ENCODE measurements at regions not wholly inside any gene's neighbourhood (a gene's known extent, or its start where the extent isn't known, plus 50 kb on each side); places are given as distances from the start of the nearest gene placed in this dataset.

- no peak for TF ChIP-seq CTCF (IDR thresholded peaks at IDR 0.05)
- TF ChIP-seq POLR2A (IDR thresholded peaks at IDR 0.05), result no peak
- no peak for TF ChIP-seq POLR2AphosphoS5 (IDR thresholded peaks at IDR 0.05)
- H3K4me1 ChIP-seq (replicated peaks), result no peaks in the 10 kb centered on the region
- H3K9me3 ChIP-seq, result no peaks in the 10 kb centered on the region
- DNase-seq (ENCODE audit: low spot score), result no peak
- H3K36me3 ChIP-seq, result no peaks in the 10 kb centered on the region
- intact Hi-C loops (cut with DNase I), result no loop called here
- H3K27ac ChIP-seq, result no peak overlapping the region
- H3K4me3 ChIP-seq, result no peak overlapping the region
- 84% methylated on average over 4 of the region's 4 CpGs for WGBS
- no peaks in the 10 kb centered on the region for H3K27me3 ChIP-seq (replicated peaks; ENCODE audit: insufficient read depth)
Measured at GRCh38 chr3:852033-852432, 240.8 kb upstream of the CNTN6 start.

- Histone ChIP-seq H3K36me3 (no peaks in the 10 kb centered on the region), H3K27ac (no peak overlapping the region), H3K4me1 (replicated peaks) (no peaks in the 10 kb centered on the region), H3K4me3 (no peak overlapping the region), H3K9me3 (no peaks in the 10 kb centered on the region), H3K27me3 (replicated peaks; ENCODE audit: insufficient read depth) (no peaks in the 10 kb centered on the region)
- no peak for TF ChIP-seq POLR2AphosphoS5 (IDR thresholded peaks at IDR 0.05)
- no peak for TF ChIP-seq CTCF (IDR thresholded peaks at IDR 0.05)
- TF ChIP-seq POLR2A (IDR thresholded peaks at IDR 0.05), result no peak
- DNase-seq (ENCODE audit: low spot score), result no peak
- 83% methylated on average over 5 of the region's 5 CpGs for WGBS
- intact Hi-C loops (cut with DNase I), result no loop called here
Measured at GRCh38 chr3:853489-853888, 239.3 kb upstream of the CNTN6 start.

GRCh38 chr3:859135-859534, 233.7 kb upstream of the CNTN6 start:
- H3K4me3 ChIP-seq, result no peak overlapping the region
- no peak for DNase-seq (ENCODE audit: low spot score)
- H3K9me3 ChIP-seq, result no peaks in the 10 kb centered on the region
- H3K27ac ChIP-seq, result no peak overlapping the region
- H3K36me3 ChIP-seq, result no peaks in the 10 kb centered on the region
- no peaks in the 10 kb centered on the region for H3K27me3 ChIP-seq (replicated peaks; ENCODE audit: insufficient read depth)
- no peaks in the 10 kb centered on the region for H3K4me1 ChIP-seq (replicated peaks)
- TF ChIP-seq CTCF (IDR thresholded peaks at IDR 0.05) (no peak), POLR2A (IDR thresholded peaks at IDR 0.05) (no peak), POLR2AphosphoS5 (IDR thresholded peaks at IDR 0.05) (no peak)
- WGBS, result 88% methylated on average over 9 of the region's 9 CpGs
- intact Hi-C loops (cut with DNase I), result no loop called here

GRCh38 chr3:861721-862120, 231.1 kb upstream of the CNTN6 start:
- TF ChIP-seq POLR2AphosphoS5 (IDR thresholded peaks at IDR 0.05), result no peak
- no peak for TF ChIP-seq CTCF (IDR thresholded peaks at IDR 0.05)
- TF ChIP-seq POLR2A (IDR thresholded peaks at IDR 0.05), result no peak
- no peaks in the 10 kb centered on the region for H3K9me3 ChIP-seq
- no peaks in the 10 kb centered on the region for H3K36me3 ChIP-seq
- no peak for DNase-seq (ENCODE audit: low spot score)
- intact Hi-C loops (cut with DNase I), result no loop called here
- H3K27ac ChIP-seq, result no peak overlapping the region
- no peaks in the 10 kb centered on the region for H3K27me3 ChIP-seq (replicated peaks; ENCODE audit: insufficient read depth)
- no peaks in the 10 kb centered on the region for H3K4me1 ChIP-seq (replicated peaks)
- WGBS, result 82% methylated on average over 2 of the region's 2 CpGs
- no peak overlapping the region for H3K4me3 ChIP-seq

- TF ChIP-seq CTCF (IDR thresholded peaks at IDR 0.05), result no peak
- no peak for TF ChIP-seq POLR2A (IDR thresholded peaks at IDR 0.05)
- TF ChIP-seq POLR2AphosphoS5 (IDR thresholded peaks at IDR 0.05), result no peak
- 57% methylated on average over 1 of the region's 1 CpG for WGBS
- no peak overlapping the region for H3K27ac ChIP-seq
- H3K9me3 ChIP-seq, result no peaks in the 10 kb centered on the region
- H3K36me3 ChIP-seq, result no peaks in the 10 kb centered on the region
- no peak for DNase-seq (ENCODE audit: low spot score)
- no peaks in the 10 kb centered on the region for H3K27me3 ChIP-seq (replicated peaks; ENCODE audit: insufficient read depth)
- H3K4me1 ChIP-seq (replicated peaks), result no peaks in the 10 kb centered on the region
- intact Hi-C loops (cut with DNase I), result no loop called here
- no peak overlapping the region for H3K4me3 ChIP-seq
Measured at GRCh38 chr3:869269-869668, 223.6 kb upstream of the CNTN6 start.
